HG03139 (cell line): ENCODE measurements at regions not wholly inside any gene's neighbourhood (a gene's known extent, or its start where the extent isn't known, plus 50 kb on each side); places are given as distances from the start of the nearest gene placed in this dataset.
"Not testable (repeated sequence)": the region's sequence is repeated elsewhere in the genome, so short reads cannot be mapped to it uniquely, and the experiment has no call there.

ENCODE experiments used
- ATAC-seq: cut with Tn5 transposase; IDR thresholded peaks from one replicate; pipeline ENCODE4 v1.9.1; 2021; ENCODE audit not compliant: unreplicated experiment

- ATAC-seq = no peak
Measured at GRCh38 chr6:121593011-121593641, 157.7 kb downstream of the GJA1 start.

- ATAC-seq = no peak
Measured at GRCh38 chr6:121594053-121594452, 158.6 kb downstream of the GJA1 start.

- no peak for ATAC-seq
Measured at GRCh38 chr6:121595646-121596045, 160.2 kb downstream of the GJA1 start.

GRCh38 chr6:121596441-121596840 is 161.0 kb downstream of the GJA1 start:
- ATAC-seq = no peak

- ATAC-seq = no peak
Measured at GRCh38 chr6:121597654-121598053, 162.2 kb downstream of the GJA1 start.

GRCh38 chr6:121599331-121599730 is 163.9 kb downstream of the GJA1 start:
- not testable (repeated sequence) for ATAC-seq

GRCh38 chr6:121600389-121601168 is 165.1 kb downstream of the GJA1 start:
- ATAC-seq = no peak

GRCh38 chr6:121603486-121603885 is 168.0 kb downstream of the GJA1 start:
- ATAC-seq = no peak

GRCh38 chr6:121607721-121608120 is 172.3 kb downstream of the GJA1 start:
- no peak for ATAC-seq

- no peak for ATAC-seq
Measured at GRCh38 chr6:121608270-121608669, 172.8 kb downstream of the GJA1 start.

- ATAC-seq = no peak
Measured at GRCh38 chr6:121609281-121609680, 173.8 kb downstream of the GJA1 start.

GRCh38 chr6:121612927-121613326 is 177.5 kb downstream of the GJA1 start:
- ATAC-seq = no peak

- no peak for ATAC-seq
Measured at GRCh38 chr6:121614115-121614514, 178.7 kb downstream of the GJA1 start.

GRCh38 chr6:121615493-121615892 is 180.0 kb downstream of the GJA1 start:
- ATAC-seq = no peak

- no peak for ATAC-seq
Measured at GRCh38 chr6:121616406-121616805, 181.0 kb downstream of the GJA1 start.

GRCh38 chr6:121617388-121617787 is 181.9 kb downstream of the GJA1 start:
- no peak for ATAC-seq

- ATAC-seq = no peak
Measured at GRCh38 chr6:121619013-121619412, 183.6 kb downstream of the GJA1 start.

GRCh38 chr6:121619987-121620740 is 184.7 kb downstream of the GJA1 start:
- no peak for ATAC-seq

- ATAC-seq = no peak
Measured at GRCh38 chr6:121627761-121628160, 192.3 kb downstream of the GJA1 start.

GRCh38 chr6:121630716-121631115 is 195.3 kb downstream of the GJA1 start:
- no peak for ATAC-seq

GRCh38 chr6:121631752-121632151 is 196.3 kb downstream of the GJA1 start:
- not testable (repeated sequence) for ATAC-seq

- ATAC-seq = no peak
Measured at GRCh38 chr6:121633309-121633708, 197.9 kb downstream of the GJA1 start.
